ENCODE measurements at regions not wholly inside any gene's neighbourhood (a gene's known extent, or its start where the extent isn't known, plus 50 kb on each side); places are given as distances from the start of the nearest gene placed in this dataset.

GRCh38 chr4:180134091-180134866, 2108.9 kb upstream of the TENM3 start:
- Histone ChIP-seq H3K79me2 (ENCODE audit: low read length) (no peaks in the 10 kb centered on the region), H2AFZ (ENCODE audit: low read length) (no peak overlapping the region), H3K9ac (ENCODE audit: low read length) (no peak overlapping the region), H3K36me3 (replicated peaks; ENCODE audit: insufficient read depth, low read length) (no peaks in the 10 kb centered on the region), H3K4me1 (ENCODE audit: low read length) (no peaks in the 10 kb centered on the region), H3K9me3 (replicated peaks; ENCODE audit: insufficient read depth, low read length) (no peaks in the 10 kb centered on the region), H4K20me1 (ENCODE audit: insufficient read depth, low read length) (no peaks in the 10 kb centered on the region), H3K27me3 (replicated peaks; ENCODE audit: insufficient read depth, low read length) (no peaks in the 10 kb centered on the region), H3K9me2 (replicated peaks; ENCODE audit: insufficient read depth, low read length) (no peaks in the 10 kb centered on the region), H3K4me3 (ENCODE audit: low read length) (no peak overlapping the region), H3K27ac (ENCODE audit: low read length) (no peak overlapping the region), H3F3A (ENCODE audit: insufficient read depth, low read length) (no peaks in the 10 kb centered on the region), H3K4me2 (ENCODE audit: low read depth, low read length) (no peak overlapping the region)
- TF ChIP-seq EZH2phosphoT487 (IDR thresholded peaks at IDR 0.05; ENCODE audit: low read length) (no peak), CTCF (IDR thresholded peaks at IDR 0.05; ENCODE audit: low read length) (no peak), EZH2 (optimal IDR thresholded peaks at IDR 0.05; ENCODE audit: low read depth, low read length) (no peak)
- DNase-seq, result no peak

GRCh38 chr4:180141734-180142133, 2101.5 kb upstream of the TENM3 start:
- H3K4me2 ChIP-seq (ENCODE audit: low read depth, low read length), result no peak overlapping the region
- H3K4me3 ChIP-seq (ENCODE audit: low read length), result no peak overlapping the region
- no peak overlapping the region for H2AFZ ChIP-seq (ENCODE audit: low read length)
- TF ChIP-seq EZH2 (optimal IDR thresholded peaks at IDR 0.05; ENCODE audit: low read depth, low read length), result no peak
- no peak for TF ChIP-seq CTCF (IDR thresholded peaks at IDR 0.05; ENCODE audit: low read length)
- no peak for TF ChIP-seq EZH2phosphoT487 (IDR thresholded peaks at IDR 0.05; ENCODE audit: low read length)
- H3K79me2 ChIP-seq (ENCODE audit: low read length), result no peaks in the 10 kb centered on the region
- H3K9ac ChIP-seq (ENCODE audit: low read length), result no peak overlapping the region
- no peak for DNase-seq
- H3K9me3 ChIP-seq (replicated peaks; ENCODE audit: insufficient read depth, low read length), result no peaks in the 10 kb centered on the region
- H3K36me3 ChIP-seq (replicated peaks; ENCODE audit: insufficient read depth, low read length), result no peaks in the 10 kb centered on the region
- H3F3A ChIP-seq (ENCODE audit: insufficient read depth, low read length), result no peaks in the 10 kb centered on the region
- H3K27ac ChIP-seq (ENCODE audit: low read length), result no peak overlapping the region
- no peaks in the 10 kb centered on the region for H3K4me1 ChIP-seq (ENCODE audit: low read length)
- no peaks in the 10 kb centered on the region for H3K27me3 ChIP-seq (replicated peaks; ENCODE audit: insufficient read depth, low read length)
- H3K9me2 ChIP-seq (replicated peaks; ENCODE audit: insufficient read depth, low read length), result no peaks in the 10 kb centered on the region
- no peaks in the 10 kb centered on the region for H4K20me1 ChIP-seq (ENCODE audit: insufficient read depth, low read length)

- Histone ChIP-seq H3K36me3 (replicated peaks; ENCODE audit: insufficient read depth, low read length) (no peaks in the 10 kb centered on the region), H3K9me2 (replicated peaks; ENCODE audit: insufficient read depth, low read length) (no peaks in the 10 kb centered on the region), H3K79me2 (ENCODE audit: low read length) (no peaks in the 10 kb centered on the region), H3K4me2 (ENCODE audit: low read depth, low read length) (no peak overlapping the region), H3K9ac (ENCODE audit: low read length) (no peak overlapping the region), H3F3A (ENCODE audit: insufficient read depth, low read length) (no peaks in the 10 kb centered on the region), H3K27ac (ENCODE audit: low read length) (no peak overlapping the region), H3K4me1 (ENCODE audit: low read length) (peaks cover 7% of the 10 kb centered on the region; the same call in 1 of the 2 replicates), H3K9me3 (replicated peaks; ENCODE audit: insufficient read depth, low read length) (no peaks in the 10 kb centered on the region), H4K20me1 (ENCODE audit: insufficient read depth, low read length) (no peaks in the 10 kb centered on the region), H3K4me3 (ENCODE audit: low read length) (no peak overlapping the region), H3K27me3 (replicated peaks; ENCODE audit: insufficient read depth, low read length) (no peaks in the 10 kb centered on the region), H2AFZ (ENCODE audit: low read length) (no peak overlapping the region)
- DNase-seq, result no peak
- TF ChIP-seq CTCF (IDR thresholded peaks at IDR 0.05; ENCODE audit: low read length), result no peak
- TF ChIP-seq EZH2 (optimal IDR thresholded peaks at IDR 0.05; ENCODE audit: low read depth, low read length), result no peak
- no peak for TF ChIP-seq EZH2phosphoT487 (IDR thresholded peaks at IDR 0.05; ENCODE audit: low read length)
These were observed 2094.5 kb upstream of the TENM3 start for GRCh38 chr4:180148737-180149136.

All from MM.1S (cell line).